IPS-15b (cell line): ENCODE measurements at regions not wholly inside any gene's neighbourhood (a gene's known extent, or its start where the extent isn't known, plus 50 kb on each side); places are given as distances from the start of the nearest gene placed in this dataset.

Experiments used
- H3K27me3 ChIP-seq: one replicate; pipeline ENCODE4 v1.6.1; 2013; ENCODE audit warnings: low read length; ENCODE audit not compliant: control insufficient read depth, insufficient read depth
- H3K36me3 ChIP-seq: one replicate; pipeline ENCODE4 v1.6.1; 2013; ENCODE audit warnings: low read length; ENCODE audit not compliant: control insufficient read depth, insufficient read depth
- H3K4me1 ChIP-seq: one replicate; pipeline ENCODE4 v1.6.1; 2013; ENCODE audit warnings: mild to moderate bottlenecking, low read length; ENCODE audit not compliant: control insufficient read depth, insufficient read depth
- H3K4me3 ChIP-seq: one replicate; pipeline ENCODE4 v1.5.1; 2013; ENCODE audit warnings: low read depth, low read length
- H3K9ac ChIP-seq: one replicate; pipeline ENCODE4 v1.6.1; 2013; ENCODE audit warnings: low read depth, mild to moderate bottlenecking, low read length
- H3K9me3 ChIP-seq: one replicate; pipeline ENCODE4 v1.6.1; 2013; ENCODE audit warnings: mild to moderate bottlenecking, low read length; ENCODE audit not compliant: control insufficient read depth, insufficient read depth

GRCh38 chr2:116645155-116645554, 1169.3 kb upstream of the DDX18 start:
- Histone ChIP-seq H3K36me3 (no peaks in the 10 kb centered on the region), H3K9me3 (no peaks in the 10 kb centered on the region), H3K4me1 (no peaks in the 10 kb centered on the region), H3K27me3 (no peaks in the 10 kb centered on the region), H3K9ac (no peak overlapping the region), H3K4me3 (no peak overlapping the region)

- H3K27me3 ChIP-seq: no peaks in the 10 kb centered on the region
- H3K9ac ChIP-seq: no peak overlapping the region
- no peaks in the 10 kb centered on the region for H3K9me3 ChIP-seq
- H3K4me3 ChIP-seq: no peak overlapping the region
- no peaks in the 10 kb centered on the region for H3K36me3 ChIP-seq
- H3K4me1 ChIP-seq: no peaks in the 10 kb centered on the region
Measured at GRCh38 chr2:116668691-116669090, 1145.8 kb upstream of the DDX18 start.

GRCh38 chr2:116669782-116670181, 1144.7 kb upstream of the DDX18 start:
- H3K27me3 ChIP-seq: no peaks in the 10 kb centered on the region

GRCh38 chr2:116674188-116674587, 1140.3 kb upstream of the DDX18 start:
- H3K9ac ChIP-seq: no peak overlapping the region
- H3K9me3 ChIP-seq: no peaks in the 10 kb centered on the region
- H3K36me3 ChIP-seq: no peaks in the 10 kb centered on the region
- H3K27me3 ChIP-seq: no peaks in the 10 kb centered on the region
- H3K4me3 ChIP-seq: no peak overlapping the region
- H3K4me1 ChIP-seq: no peaks in the 10 kb centered on the region

More at GRCh38 chr2:116669782-116670181, 1144.7 kb upstream of the DDX18 start:
- Histone ChIP-seq H3K9ac (no peak overlapping the region), H3K4me3 (no peak overlapping the region), H3K36me3 (no peaks in the 10 kb centered on the region), H3K4me1 (no peaks in the 10 kb centered on the region), H3K9me3 (no peaks in the 10 kb centered on the region)

GRCh38 chr2:116676776-116677175, 1137.7 kb upstream of the DDX18 start:
- no peaks in the 10 kb centered on the region for H3K36me3 ChIP-seq
- no peaks in the 10 kb centered on the region for H3K4me1 ChIP-seq
- H3K27me3 ChIP-seq: no peaks in the 10 kb centered on the region
- no peak overlapping the region for H3K4me3 ChIP-seq
- no peak overlapping the region for H3K9ac ChIP-seq
- H3K9me3 ChIP-seq: no peaks in the 10 kb centered on the region

GRCh38 chr2:116680256-116680936, 1134.1 kb upstream of the DDX18 start:
- no peak overlapping the region for H3K9ac ChIP-seq
- no peak overlapping the region for H3K4me3 ChIP-seq
- no peaks in the 10 kb centered on the region for H3K27me3 ChIP-seq
- H3K9me3 ChIP-seq: no peaks in the 10 kb centered on the region
- H3K4me1 ChIP-seq: no peaks in the 10 kb centered on the region
- no peaks in the 10 kb centered on the region for H3K36me3 ChIP-seq

GRCh38 chr2:116687371-116687770, 1127.1 kb upstream of the DDX18 start:
- Histone ChIP-seq H3K4me1 (no peaks in the 10 kb centered on the region), H3K9me3 (no peaks in the 10 kb centered on the region), H3K9ac (no peak overlapping the region), H3K27me3 (no peaks in the 10 kb centered on the region), H3K4me3 (no peak overlapping the region), H3K36me3 (no peaks in the 10 kb centered on the region)

GRCh38 chr2:116692988-116693387, 1121.5 kb upstream of the DDX18 start:
- H3K9ac ChIP-seq: no peak overlapping the region
- no peaks in the 10 kb centered on the region for H3K4me1 ChIP-seq
- H3K4me3 ChIP-seq: no peak overlapping the region
- H3K27me3 ChIP-seq: no peaks in the 10 kb centered on the region
- H3K9me3 ChIP-seq: no peaks in the 10 kb centered on the region
- H3K36me3 ChIP-seq: no peaks in the 10 kb centered on the region

- Histone ChIP-seq H3K9me3 (no peaks in the 10 kb centered on the region), H3K9ac (no peak overlapping the region), H3K27me3 (no peaks in the 10 kb centered on the region), H3K4me1 (no peaks in the 10 kb centered on the region), H3K4me3 (no peak overlapping the region), H3K36me3 (no peaks in the 10 kb centered on the region)
Measured at GRCh38 chr2:116696223-116696622, 1118.3 kb upstream of the DDX18 start.

- H3K4me1 ChIP-seq: no peaks in the 10 kb centered on the region
- no peak overlapping the region for H3K9ac ChIP-seq
- no peaks in the 10 kb centered on the region for H3K9me3 ChIP-seq
- H3K4me3 ChIP-seq: no peak overlapping the region
- H3K36me3 ChIP-seq: no peaks in the 10 kb centered on the region
- no peaks in the 10 kb centered on the region for H3K27me3 ChIP-seq
Measured at GRCh38 chr2:116696903-116697302, 1117.6 kb upstream of the DDX18 start.

GRCh38 chr2:116706396-116706795, 1108.1 kb upstream of the DDX18 start:
- no peaks in the 10 kb centered on the region for H3K36me3 ChIP-seq
- H3K9ac ChIP-seq: no peak overlapping the region
- H3K4me3 ChIP-seq: no peak overlapping the region
- no peaks in the 10 kb centered on the region for H3K27me3 ChIP-seq
- no peaks in the 10 kb centered on the region for H3K4me1 ChIP-seq
- no peaks in the 10 kb centered on the region for H3K9me3 ChIP-seq

- H3K4me3 ChIP-seq: no peak overlapping the region
- H3K4me1 ChIP-seq: no peaks in the 10 kb centered on the region
- H3K9me3 ChIP-seq: no peaks in the 10 kb centered on the region
- no peaks in the 10 kb centered on the region for H3K36me3 ChIP-seq
- no peak overlapping the region for H3K9ac ChIP-seq
- no peaks in the 10 kb centered on the region for H3K27me3 ChIP-seq
Measured at GRCh38 chr2:116716038-116716437, 1098.5 kb upstream of the DDX18 start.
